SK-N-SH treated with all-trans-retinoic acid at 6 μM for 48 hours (cell line): ENCODE measurements at regions not wholly inside any gene's neighbourhood (a gene's known extent, or its start where the extent isn't known, plus 50 kb on each side); places are given as distances from the start of the nearest gene placed in this dataset.

ENCODE experiments used
- CREB5 ChIP-seq: fragments of 250-450 bp; sonication (Bioruptor Pico); IDR thresholded peaks from 2 replicates; pipeline ENCODE4 v1.5.1; 2020; ENCODE audit warnings: low read depth, mild to moderate bottlenecking, moderate library complexity
- CSDC2 ChIP-seq: fragments of 250-450 bp; sonication (Bioruptor Pico); IDR thresholded peaks from 2 replicates; pipeline ENCODE4 v1.5.0; 2020; ENCODE audit warnings: mild to moderate bottlenecking, moderate library complexity
- ESRRG ChIP-seq: fragments of 250-450 bp; sonication (Bioruptor Pico); IDR thresholded peaks from 2 replicates; pipeline ENCODE4 v1.6.1; 2021; ENCODE audit warnings: mild to moderate bottlenecking
- ISL1 ChIP-seq: fragments of 250-450 bp; sonication (Bioruptor Pico); IDR thresholded peaks from 2 replicates; pipeline ENCODE4 v2.1.2; 2022; ENCODE audit warnings: mild to moderate bottlenecking, moderate library complexity
- PATZ1 ChIP-seq: fragments of 250-450 bp; sonication (Bioruptor Pico); IDR thresholded peaks from 2 replicates; pipeline ENCODE4 v1.8.0; 2020; ENCODE audit warnings: mild to moderate bottlenecking, moderate library complexity, borderline replicate concordance
- SNAI2 ChIP-seq: fragments of 250-450 bp; sonication (Bioruptor Pico); IDR thresholded peaks from 2 replicates; pipeline ENCODE4 v1.5.0; 2020; ENCODE audit warnings: mild to moderate bottlenecking, moderate library complexity
- ZFP3 ChIP-seq: fragments of 250-450 bp; sonication (Bioruptor Pico); IDR thresholded peaks from 2 replicates; pipeline ENCODE4 v1.5.0; 2020; ENCODE audit warnings: mild to moderate bottlenecking, moderate library complexity
- ZFP30 ChIP-seq: fragments of 450-650 bp; formaldehyde crosslinking; IDR thresholded peaks from 2 replicates; pipeline ENCODE4 v1.5.0; 2022; ENCODE audit warnings: mild to moderate bottlenecking, moderate library complexity

GRCh38 chr12:77500089-77500488 is 330.6 kb upstream of the NAV3 start:
- TF ChIP-seq CSDC2 (no peak), SNAI2 (CRISPR knock-in tag) (no peak), ISL1 (CRISPR knock-in tag) (no peak), PATZ1 (CRISPR knock-in tag) (no peak), ESRRG (CRISPR knock-in tag) (no peak), CREB5 (CRISPR knock-in tag) (no peak), ZFP30 (CRISPR knock-in tag) (no peak), ZFP3 (CRISPR knock-in tag) (no peak)
